NCI-H748 (cell line): ENCODE measurements at regions not wholly inside any gene's neighbourhood (a gene's known extent, or its start where the extent isn't known, plus 50 kb on each side); places are given as distances from the start of the nearest gene placed in this dataset.
"Not testable (repeated sequence)": the region's sequence is repeated elsewhere in the genome, so short reads cannot be mapped to it uniquely, and the experiment has no call there.

Experiments used
- DNase-seq: peaks from one replicate; lab custom pipeline; 2025; ENCODE audit not compliant: unreplicated experiment; lab: John Stamatoyannopoulos, UW

- no peak for DNase-seq
These were observed 121.3 kb upstream of the HDDC2 start for GRCh38 chr6:125423047-125423446.

GRCh38 chr6:125431971-125432370 lies 130.2 kb upstream of the HDDC2 start:
- DNase-seq = no peak

GRCh38 chr6:125432963-125433362 lies 131.2 kb upstream of the HDDC2 start:
- no peak for DNase-seq

- no peak for DNase-seq
These were observed 133.0 kb upstream of the HDDC2 start for GRCh38 chr6:125434760-125435159.

- no peak for DNase-seq
These were observed 137.7 kb upstream of the HDDC2 start for GRCh38 chr6:125439512-125439911.

- no peak for DNase-seq
These were observed 142.5 kb upstream of the HDDC2 start for GRCh38 chr6:125444006-125444923.

GRCh38 chr6:125445054-125445453 lies 143.3 kb upstream of the HDDC2 start:
- no peak for DNase-seq

GRCh38 chr6:125446011-125446410 lies 144.2 kb upstream of the HDDC2 start:
- DNase-seq = no peak

- no peak for DNase-seq
These were observed 150.0 kb upstream of the HDDC2 start for GRCh38 chr6:125451750-125452149.

- DNase-seq = no peak
These were observed 151.7 kb upstream of the HDDC2 start for GRCh38 chr6:125453516-125453915.

- DNase-seq = no peak
These were observed 152.6 kb upstream of the HDDC2 start for GRCh38 chr6:125454351-125454750.

GRCh38 chr6:125458493-125458892 lies 156.7 kb upstream of the HDDC2 start:
- DNase-seq = not testable (repeated sequence)

- DNase-seq = not testable (repeated sequence)
These were observed 163.6 kb upstream of the HDDC2 start for GRCh38 chr6:125465332-125465731.

GRCh38 chr6:125469915-125470314 lies 168.1 kb upstream of the HDDC2 start:
- DNase-seq = no peak

- DNase-seq = peak; percentile 7
These were observed 169.9 kb upstream of the HDDC2 start for GRCh38 chr6:125471667-125472066.

- no peak for DNase-seq
These were observed 172.3 kb upstream of the HDDC2 start for GRCh38 chr6:125474061-125474460.

GRCh38 chr6:125477156-125477555 lies 175.4 kb upstream of the HDDC2 start:
- DNase-seq = no peak

GRCh38 chr6:125477844-125478243 lies 176.1 kb upstream of the HDDC2 start:
- DNase-seq = no peak

GRCh38 chr6:125480146-125480545 lies 178.4 kb upstream of the HDDC2 start:
- no peak for DNase-seq

GRCh38 chr6:125480571-125480970 lies 178.8 kb upstream of the HDDC2 start:
- DNase-seq = no peak

GRCh38 chr6:125481056-125481455 lies 179.3 kb upstream of the HDDC2 start:
- no peak for DNase-seq

- DNase-seq = no peak
These were observed 184.0 kb upstream of the HDDC2 start for GRCh38 chr6:125485757-125486156.

- DNase-seq = no peak
These were observed 185.1 kb upstream of the HDDC2 start for GRCh38 chr6:125486881-125487280.
